ENCODE measurements at regions not wholly inside any gene's neighbourhood (a gene's known extent, or its start where the extent isn't known, plus 50 kb on each side); places are given as distances from the start of the nearest gene placed in this dataset.

GRCh38 chr2:15793078-15793913 lies 147.1 kb upstream of the MYCN start:
- no peak for DNase-seq (ENCODE audit: low spot score)

DNA sequence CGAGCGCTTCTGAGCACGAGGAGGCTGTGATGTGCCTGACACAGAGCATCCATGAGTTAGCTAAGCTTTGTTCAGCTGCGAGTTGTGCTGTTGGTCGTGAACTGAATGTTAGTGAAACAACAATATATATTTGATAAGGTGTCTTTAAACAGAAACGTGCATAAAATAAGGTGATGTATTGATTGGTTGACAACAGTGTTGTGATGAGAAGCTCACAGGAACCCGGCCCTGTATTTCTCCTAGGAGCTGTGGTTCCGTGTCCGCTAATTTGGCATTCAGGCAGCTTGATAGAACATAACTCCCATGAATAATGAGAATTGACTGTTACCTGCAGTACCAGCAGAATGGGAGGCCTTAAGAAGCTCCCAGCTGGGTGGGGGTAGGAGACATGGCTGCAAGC lies 146.4 kb upstream of the MYCN start:
- no peak for DNase-seq (ENCODE audit: low spot score)

DNA sequence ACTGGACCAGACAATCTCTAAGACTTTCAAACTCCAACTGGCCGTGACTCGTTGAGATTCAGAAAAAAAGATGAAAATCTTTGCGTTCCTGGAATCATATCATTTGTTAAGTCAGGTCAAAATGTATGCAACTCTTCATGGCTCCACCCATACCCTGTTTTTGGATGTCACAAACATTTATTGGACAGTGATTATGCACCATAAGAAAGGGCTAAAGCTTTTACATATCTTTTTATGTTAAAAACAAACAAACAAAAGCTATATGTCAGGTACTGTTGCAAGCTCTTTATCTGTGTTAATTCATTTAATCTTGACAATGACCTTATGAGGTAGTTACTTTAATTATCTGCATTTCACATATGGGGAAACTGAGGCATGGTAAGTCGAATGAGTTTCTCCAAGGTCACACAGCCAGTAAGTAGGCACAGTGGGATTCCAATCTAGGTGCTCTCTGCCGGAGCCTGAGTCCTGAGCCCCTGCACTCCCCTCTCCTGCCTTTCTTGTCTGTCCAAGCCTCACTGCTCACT lies 145.7 kb upstream of the MYCN start:
- no peak for DNase-seq (ENCODE audit: low spot score)

- peak; percentile 6 for DNase-seq (ENCODE audit: low spot score)
These were observed 144.9 kb upstream of the MYCN start for GRCh38 chr2:15795426-15795825.

DNA sequence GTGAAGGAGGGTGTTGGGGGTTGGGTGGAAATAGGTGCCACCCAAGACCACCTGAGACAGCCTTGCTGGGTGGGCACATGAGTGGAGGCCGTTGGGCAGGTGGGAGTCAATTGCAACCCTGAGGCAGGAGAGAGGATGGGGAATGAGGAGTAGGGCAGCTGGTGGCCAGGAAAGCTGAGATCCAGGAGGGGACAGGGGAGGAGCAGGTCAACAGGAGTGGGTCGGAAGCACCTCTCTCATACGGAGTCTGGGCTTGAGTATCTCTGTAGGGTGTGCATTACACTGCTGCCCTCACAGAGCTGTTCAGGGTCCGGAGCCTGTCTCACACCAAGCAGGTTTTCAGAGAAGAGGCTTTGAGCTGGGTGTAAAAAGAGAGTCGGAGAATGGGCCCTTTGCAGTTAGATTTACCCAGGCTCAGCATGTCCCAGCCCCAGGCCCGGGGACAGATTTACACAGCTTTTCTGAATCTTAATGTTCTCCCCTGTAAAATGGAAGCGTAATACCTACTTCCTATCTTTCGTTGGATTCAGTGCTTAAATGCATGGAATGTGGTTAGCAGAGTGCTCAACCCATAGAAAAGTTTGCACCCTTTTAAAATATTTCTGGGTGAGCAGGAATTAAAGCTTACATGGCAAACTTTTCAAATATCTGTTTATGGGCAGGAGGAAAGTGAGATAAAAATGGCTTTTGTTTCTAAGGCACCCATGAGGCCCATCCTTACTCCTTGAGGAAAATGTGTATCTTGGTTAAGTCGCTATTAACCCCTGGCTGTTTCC lies 144.0 kb upstream of the MYCN start:
- no peak for DNase-seq (ENCODE audit: low spot score)

- no peak for DNase-seq (ENCODE audit: low spot score)
These were observed 143.0 kb upstream of the MYCN start for GRCh38 chr2:15797231-15797938.

DNA sequence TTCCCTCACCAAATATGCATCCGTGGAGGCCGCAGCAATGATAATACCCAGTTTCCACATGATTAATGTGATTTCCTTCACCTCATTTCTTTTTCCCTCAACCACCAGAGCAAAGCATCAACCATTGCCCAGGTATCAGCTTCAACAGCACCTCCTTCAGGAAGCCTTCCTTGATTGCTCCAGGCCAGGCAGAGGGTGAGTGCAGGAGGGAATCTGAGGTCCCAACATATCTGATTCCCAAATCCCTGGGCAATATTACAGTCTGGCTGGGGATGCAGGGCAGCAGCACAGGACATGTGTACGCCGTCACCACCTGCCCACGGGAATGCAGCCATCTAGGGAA lies 142.4 kb upstream of the MYCN start:
- no peak for DNase-seq (ENCODE audit: low spot score)

- DNase-seq (ENCODE audit: low spot score), result no peak
These were observed 141.5 kb upstream of the MYCN start for GRCh38 chr2:15798701-15799431.

- peak; percentile 6 for DNase-seq (ENCODE audit: low spot score)
These were observed 140.9 kb upstream of the MYCN start for GRCh38 chr2:15799432-15799827.

GRCh38 chr2:15800495-15801329 lies 139.6 kb upstream of the MYCN start:
- no peak for DNase-seq (ENCODE audit: low spot score)

DNA sequence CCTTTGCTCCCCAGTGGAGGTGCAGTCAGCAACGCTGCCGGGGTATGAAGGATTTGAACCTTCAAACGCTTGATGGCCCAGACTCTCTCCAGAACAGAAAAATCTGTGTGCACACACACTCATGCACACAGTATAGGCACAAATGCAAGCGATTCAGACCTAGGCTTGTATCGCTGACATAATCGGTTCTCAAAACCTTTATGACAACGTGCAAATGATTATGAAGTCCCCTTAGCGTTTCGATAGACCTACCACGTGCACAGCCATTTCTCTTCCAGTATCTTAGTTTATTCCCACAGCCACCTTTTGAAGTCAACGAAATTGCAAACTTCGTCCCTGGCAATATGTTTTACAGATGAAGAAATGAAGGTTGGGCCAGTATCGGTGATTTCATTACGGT lies 138.9 kb upstream of the MYCN start:
- no peak for DNase-seq (ENCODE audit: low spot score)

DNA sequence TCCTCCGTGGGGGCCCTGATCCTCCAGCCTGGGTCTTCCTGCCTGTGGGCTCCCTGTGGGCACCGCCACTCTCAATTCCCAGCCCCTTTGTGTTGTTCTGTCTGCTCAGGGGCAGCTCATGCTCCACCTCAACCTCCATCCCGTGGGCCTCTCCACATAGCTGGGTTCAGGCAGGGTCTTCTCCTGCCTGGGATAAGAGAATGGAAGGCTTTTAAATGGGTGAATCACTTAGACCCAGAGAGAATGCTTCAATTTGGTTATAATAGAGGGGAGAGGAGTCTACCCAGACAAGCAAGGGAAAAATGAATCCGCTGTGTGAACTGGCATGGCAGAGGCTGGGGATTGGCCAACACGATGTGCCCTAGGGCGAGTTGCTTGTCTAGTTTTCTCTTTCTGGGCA lies 138.4 kb upstream of the MYCN start:
- DNase-seq (ENCODE audit: low spot score), result no peak

DNA sequence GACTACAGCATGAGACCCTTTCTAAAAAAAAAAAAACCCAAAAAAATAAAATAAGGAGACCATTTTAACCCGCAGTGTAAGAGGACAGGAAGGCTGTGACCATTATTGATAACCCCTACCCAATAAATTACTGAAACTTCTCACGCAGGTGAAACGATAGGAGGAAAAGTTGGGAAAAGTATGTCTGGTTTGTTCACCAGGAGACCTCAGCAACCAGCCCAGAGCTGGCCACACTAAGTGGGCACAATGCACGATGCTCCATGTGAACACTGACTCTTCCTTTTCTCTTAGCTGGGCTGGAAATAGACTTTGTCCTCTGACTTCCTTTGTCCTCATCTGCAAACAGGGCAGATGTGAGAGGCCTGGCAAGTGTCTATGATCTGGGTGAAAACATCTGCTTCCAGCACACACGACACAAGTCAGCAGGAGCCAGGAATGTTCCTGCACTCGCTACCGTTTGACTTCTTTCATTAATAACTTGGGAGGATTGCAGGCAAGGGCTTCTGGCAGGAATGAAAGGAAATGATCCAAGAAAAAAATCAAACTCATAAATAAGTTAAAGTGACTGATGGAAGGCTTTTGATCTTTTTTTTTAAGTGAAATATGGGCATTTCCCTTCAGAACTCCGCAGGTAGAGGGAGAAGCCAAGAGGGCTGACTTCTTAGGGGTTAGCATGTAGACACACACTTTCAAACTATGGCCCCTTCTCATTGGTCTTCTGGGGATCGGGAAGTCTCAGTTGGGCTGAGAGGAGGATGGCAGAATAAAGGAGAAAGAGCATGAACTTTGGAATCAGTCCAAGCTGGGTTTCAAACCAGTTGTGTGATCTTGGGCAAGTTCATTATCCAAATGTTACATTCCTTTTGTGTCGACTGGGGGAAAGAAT lies 137.4 kb upstream of the MYCN start:
- DNase-seq (ENCODE audit: low spot score), result no peak

- no peak for DNase-seq (ENCODE audit: low spot score)
These were observed 136.7 kb upstream of the MYCN start for GRCh38 chr2:15803543-15804245.

- DNase-seq (ENCODE audit: low spot score), result no peak
These were observed 136.1 kb upstream of the MYCN start for GRCh38 chr2:15804246-15804619.

DNA sequence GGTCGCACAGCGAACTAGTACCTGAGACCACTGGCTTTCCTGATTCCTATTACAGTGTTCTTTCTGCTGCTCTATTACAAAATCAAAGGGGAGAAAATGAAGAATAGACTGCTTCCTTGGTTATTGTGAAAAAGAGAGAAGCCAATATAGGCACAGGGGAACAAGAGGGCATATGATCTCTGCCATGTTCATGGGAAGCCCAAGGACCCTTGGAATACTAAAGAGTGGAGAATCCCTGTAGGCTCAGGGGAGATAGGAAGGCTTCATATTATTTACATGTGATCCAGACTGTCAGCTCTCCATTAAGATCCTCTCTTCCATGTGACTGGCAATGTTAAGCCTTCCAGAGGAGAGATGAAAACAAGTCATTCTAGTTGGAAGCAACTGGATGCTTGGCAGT lies 135.7 kb upstream of the MYCN start:
- no peak for DNase-seq (ENCODE audit: low spot score)

- no peak for DNase-seq (ENCODE audit: low spot score)
These were observed 135.1 kb upstream of the MYCN start for GRCh38 chr2:15805206-15805605.

GRCh38 chr2:15805772-15806171 lies 134.6 kb upstream of the MYCN start:
- no peak for DNase-seq (ENCODE audit: low spot score)

GRCh38 chr2:15806801-15807417 lies 133.4 kb upstream of the MYCN start:
- DNase-seq (ENCODE audit: low spot score), result no peak
